Ovary (tissue), 3 donors: ENCODE measurements at regions not wholly inside any gene's neighbourhood (a gene's known extent, or its start where the extent isn't known, plus 50 kb on each side); places are given as distances from the start of the nearest gene placed in this dataset.

ENCODE experiments used
- CTCF ChIP-seq, 3 donors: fragments of 450-650 bp in 2 of 3; fragments of 200-600 bp in 1 of 3; IDR thresholded peaks; one replicate each; pipeline versions ENCODE4 v1.5.1 to v1.8.0; 2016 to 2022; ENCODE audit warnings: antibody characterized with exemption in 3 of 3, mild to moderate bottlenecking in 1 of 3
- EP300 ChIP-seq: sonication (generic); formaldehyde crosslinking; IDR thresholded peaks from one replicate; pipeline ENCODE4 v1.6.1; 2017; ENCODE audit warnings: antibody characterized with exemption
- POLR2A ChIP-seq: fragments of 450-650 bp; IDR thresholded peaks from one replicate; pipeline ENCODE4 v1.6.1; 2017; ENCODE audit warnings: antibody characterized with exemption, mild to moderate bottlenecking, moderate library complexity
- donor health status: DM: no; HTN: no; CAD: no.

GRCh38 chr6:144978208-144978607 lies 693.1 kb downstream of the UTRN start:
- TF ChIP-seq CTCF (IDR thresholded peaks at IDR 0.05) (no peak), POLR2A (no peak), EP300 (no peak)
